ENCODE measurements at regions not wholly inside any gene's neighbourhood (a gene's known extent, or its start where the extent isn't known, plus 50 kb on each side); places are given as distances from the start of the nearest gene placed in this dataset.

DNA sequence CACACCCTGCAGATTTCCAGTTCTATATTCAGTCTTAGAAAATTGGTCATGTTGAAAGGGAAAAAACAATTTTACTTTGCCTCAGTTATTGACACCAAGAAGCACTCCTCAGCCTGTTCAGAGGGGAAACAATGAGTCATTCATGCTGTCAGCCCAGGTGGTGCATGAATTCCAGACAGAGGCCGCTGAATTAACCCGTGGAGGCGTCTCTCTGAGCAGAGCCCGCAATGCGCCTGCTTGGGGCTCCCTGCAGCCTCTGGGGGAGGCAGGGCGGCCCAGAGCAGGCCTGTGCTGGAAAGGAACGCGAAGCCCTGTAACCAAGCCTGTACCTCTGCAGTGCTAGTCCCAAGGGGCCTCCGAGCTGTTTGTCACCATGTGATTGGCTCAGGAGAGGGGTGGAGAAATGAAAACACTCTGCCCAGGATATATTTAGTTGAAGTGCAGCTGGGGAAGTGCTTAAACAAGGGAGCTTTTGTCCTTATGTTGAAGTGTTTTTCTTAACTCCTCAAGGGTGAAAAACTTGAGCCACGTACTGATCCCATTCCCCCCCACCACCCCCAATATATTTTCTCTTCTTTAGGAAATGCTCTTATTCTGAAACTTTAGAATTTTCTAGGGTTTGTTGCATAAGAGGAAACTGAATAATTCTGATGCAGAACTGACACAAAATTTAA lies 68.3 kb upstream of the CHD2 start (continued):
- TF ChIP-seq PHF20 (CRISPR knock-in tag; IDR thresholded peaks at IDR 0.05) = no peak
- TF ChIP-seq NR2F6 (IDR thresholded peaks at IDR 0.05) = no peak
- TF ChIP-seq NR2F6 (CRISPR knock-in tag; IDR thresholded peaks at IDR 0.05) = no peak
- TF ChIP-seq ZNF839 (CRISPR knock-in tag; IDR thresholded peaks at IDR 0.05; ENCODE audit: borderline replicate concordance) = no peak
- TF ChIP-seq ZBTB7B (CRISPR knock-in tag; IDR thresholded peaks at IDR 0.05) = peak; percentile 56; the same call in 1 of the 2 replicates
- TF ChIP-seq FOXK1 (CRISPR knock-in tag; IDR thresholded peaks at IDR 0.05; ENCODE audit: borderline replicate concordance, low read depth) = peak; percentile 53
- TF ChIP-seq ZNF564 (CRISPR knock-in tag; IDR thresholded peaks at IDR 0.05) = peak; percentile 90; the same call in 1 of the 2 replicates
- TF ChIP-seq TBP (CRISPR knock-in tag; IDR thresholded peaks at IDR 0.05) = no peak
- TF ChIP-seq NFE2L1 (CRISPR knock-in tag; IDR thresholded peaks at IDR 0.05; ENCODE audit: borderline replicate concordance) = no peak
- no peak for TF ChIP-seq ZNF432 (CRISPR knock-in tag; IDR thresholded peaks at IDR 0.05; ENCODE audit: borderline replicate concordance)
- 0 out of 2 replicates have a peak, but pooled peaks have one; percentile 51 for TF ChIP-seq IRF9 (CRISPR knock-in tag; IDR thresholded peaks at IDR 0.05; ENCODE audit: borderline replicate concordance)
- TF ChIP-seq RCOR2 (CRISPR knock-in tag; IDR thresholded peaks at IDR 0.05) = 0 out of 2 replicates have a peak, but pooled peaks have one; percentile 12
- TF ChIP-seq DR1 (CRISPR knock-in tag; IDR thresholded peaks at IDR 0.05) = peak; percentile 93
- TF ChIP-seq MYC (CRISPR knock-in tag; IDR thresholded peaks at IDR 0.05; ENCODE audit: borderline replicate concordance) = peak; percentile 77
- peak; percentile 61; the same call in 1 of the 2 replicates for TF ChIP-seq REPIN1 (CRISPR knock-in tag; IDR thresholded peaks at IDR 0.05; ENCODE audit: borderline replicate concordance, low read depth)
- no peak for TF ChIP-seq ZNF567 (CRISPR knock-in tag; IDR thresholded peaks at IDR 0.05; ENCODE audit: borderline replicate concordance)
- TF ChIP-seq KDM5B (CRISPR knock-in tag; IDR thresholded peaks at IDR 0.05; ENCODE audit: borderline replicate concordance) = peak; percentile 68; the same call in 1 of the 2 replicates
- TF ChIP-seq ARID5B (CRISPR knock-in tag; IDR thresholded peaks at IDR 0.05) = peak; percentile 84
- 0 out of 2 replicates have a peak, but pooled peaks have one; percentile 52 for TF ChIP-seq ZMAT3 (CRISPR knock-in tag; conservative IDR thresholded peaks at IDR 0.05)
- TF ChIP-seq ZNF558 (CRISPR knock-in tag; IDR thresholded peaks at IDR 0.05; ENCODE audit: borderline replicate concordance) = no peak
- no peak for TF ChIP-seq HDAC6 (IDR thresholded peaks at IDR 0.05; ENCODE audit: low read depth, low read length)
- TF ChIP-seq MAF1 (CRISPR knock-in tag; IDR thresholded peaks at IDR 0.05; ENCODE audit: borderline replicate concordance) = no peak
- no peak for TF ChIP-seq ZBTB10 (CRISPR knock-in tag; IDR thresholded peaks at IDR 0.05; ENCODE audit: borderline replicate concordance)
- no peak for TF ChIP-seq AKAP8 (CRISPR knock-in tag; IDR thresholded peaks at IDR 0.05)
